ENCODE measurements at regions not wholly inside any gene's neighbourhood (a gene's known extent, or its start where the extent isn't known, plus 50 kb on each side); places are given as distances from the start of the nearest gene placed in this dataset.

DNA sequence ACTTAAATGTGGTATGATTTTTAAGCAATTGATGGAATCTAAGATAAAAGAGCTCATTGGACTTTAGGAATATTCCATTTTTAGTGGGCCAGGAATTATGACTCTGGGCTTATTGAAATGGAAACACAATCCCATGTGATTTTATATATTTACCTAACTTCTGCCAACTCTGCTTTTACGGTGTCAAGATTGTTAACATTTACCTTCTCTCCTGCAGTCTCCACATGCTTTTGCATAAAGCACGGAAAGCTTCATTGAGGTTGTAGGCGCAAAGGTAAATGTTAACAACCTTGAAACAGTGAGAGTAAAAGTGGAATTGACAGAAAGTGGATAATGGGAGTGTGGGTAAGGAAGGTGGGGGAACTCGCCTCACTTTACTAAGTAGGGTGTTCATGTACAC lies 468.1 kb downstream of the PMP22 start:
- Histone ChIP-seq H3K23ac (ENCODE audit: insufficient read length) (no peak overlapping the region), H3K4me1 (replicated peaks in 1 of 4; ENCODE audit: control insufficient read depth in 3 of 4, insufficient read depth in 4 of 4, low read length in 3 of 4) (no peaks in the 10 kb centered on the region), H3K14ac (ENCODE audit: insufficient read length) (no peak overlapping the region), H3K4ac (replicated peaks; ENCODE audit: insufficient read length, low read depth, low read length) (no peak overlapping the region), H3K36me3 (ENCODE audit: control insufficient read depth in 2 of 4, insufficient read depth in 4 of 4, low read length in 3 of 4) (no peaks in the 10 kb centered on the region), H3K4me2 (ENCODE audit: insufficient read depth in 1 of 2, low read depth in 2 of 2, low read length in 2 of 2) (no peak overlapping the region), H3K9ac (replicated peaks in 1 of 4; ENCODE audit: extremely low read depth in 1 of 4, low read depth in 3 of 4, low read length in 3 of 4) (no peak overlapping the region), H2BK12ac (ENCODE audit: low read depth, low read length) (no peak overlapping the region), H2AK5ac (ENCODE audit: low read depth, low read length) (no peak overlapping the region), H2BK20ac (ENCODE audit: low read length) (no peak overlapping the region), H3K23me2 (ENCODE audit: low read depth, low read length) (no peaks in the 10 kb centered on the region), H3K4me3 (ENCODE audit: extremely low read depth in 1 of 4, insufficient read depth in 2 of 4, low read depth in 3 of 4, low read length in 4 of 4) (no peak overlapping the region), H4K91ac (replicated peaks; ENCODE audit: insufficient read length, low read length) (no peak overlapping the region), H2BK15ac (ENCODE audit: low read length) (no peak overlapping the region), H3K56ac (replicated peaks; ENCODE audit: insufficient read length, low read depth, low read length) (no peak overlapping the region), H4K5ac (ENCODE audit: insufficient read length, low read depth, low read length) (no peak overlapping the region), H3K27ac (ENCODE audit: low read depth, low read length) (no peak overlapping the region), H3K79me2 (ENCODE audit: control insufficient read depth in 1 of 2, insufficient read depth in 2 of 2, low read length in 2 of 2) (no peaks in the 10 kb centered on the region), H2BK5ac (ENCODE audit: low read depth, low read length) (no peak overlapping the region), H4K20me1 (replicated peaks in 1 of 2; ENCODE audit: control insufficient read depth in 1 of 2, insufficient read depth in 2 of 2, low read length in 2 of 2) (no peaks in the 10 kb centered on the region), H3K18ac (ENCODE audit: extremely low read depth, low read length) (no peak overlapping the region), H3K27me3 (replicated peaks in 1 of 4; ENCODE audit: control insufficient read depth in 3 of 4, extremely low read depth in 1 of 4, insufficient read depth in 3 of 4, low read length in 3 of 4) (no peaks in the 10 kb centered on the region), H3K79me1 (ENCODE audit: low read depth, low read length) (no peaks in the 10 kb centered on the region), H2BK120ac (replicated peaks; ENCODE audit: low read depth, low read length) (no peak overlapping the region), H4K8ac (ENCODE audit: extremely low read depth, insufficient read depth, low read length) (no peak overlapping the region), H2AFZ (ENCODE audit: low read length) (no peak overlapping the region), H3K9me3 (ENCODE audit: insufficient read depth in 2 of 2, low read depth in 1 of 2, low read length in 1 of 2) (no peaks in the 10 kb centered on the region)
- FAIRE-seq: no peak
- no peak for DNase-seq (ENCODE audit: low read depth in 1 of 2, low spot score in 2 of 2)
- CTCF ChIA-PET (ENCODE audit: partially characterized antibody): interaction anchor here (0.7 to 1.8 kb wide), 4 partner anchors 10 to 501 kb away, joined by 3 to 4 read pairs (median 4); no protein-coding TSS in a partner anchor
- 94% methylated on average over 4 of the region's 4 CpGs; no CpG with 5 or more reads in 1 of the 2 experiments for WGBS, 2 experiments (ENCODE audit: extremely low coverage in 1 of 2, insufficient coverage in 1 of 2, insufficient read length in 1 of 2, insufficient replicate concordance in 2 of 2, low coverage in 1 of 2, low lambda C conversion rate in 2 of 2, missing lambda C conversion rate in 1 of 2)
- POLR2A ChIA-PET (ENCODE audit: partially characterized antibody): no interaction called here
- TF ChIP-seq POU5F1 (IDR thresholded peaks at IDR 0.05; ENCODE audit: low read depth, low read length) (no peak), HDAC2 (IDR thresholded peaks at IDR 0.05; ENCODE audit: borderline replicate concordance in 1 of 2, low read depth in 2 of 2, low read length in 2 of 2) (no peak), POLR2AphosphoS5 (IDR thresholded peaks at IDR 0.05; ENCODE audit: low read depth, low read length) (no peak), SP4 (IDR thresholded peaks at IDR 0.05; ENCODE audit: low read length) (no peak), TEAD4 (IDR thresholded peaks at IDR 0.05; ENCODE audit: low read depth, low read length) (no peak), SIX5 (IDR thresholded peaks at IDR 0.05; ENCODE audit: low read depth, low read length) (no peak), CBX8 (IDR thresholded peaks at IDR 0.05; ENCODE audit: borderline replicate concordance, low read depth, low read length) (no peak), MAFK (IDR thresholded peaks at IDR 0.05; ENCODE audit: low read depth, low read length) (no peak), JUND (IDR thresholded peaks at IDR 0.05; ENCODE audit: low read length) (no peak), SIN3A (conservative IDR thresholded peaks at IDR 0.05 in 1 of 2, IDR thresholded peaks at IDR 0.05 in 1 of 2; ENCODE audit: low read depth in 1 of 2, low read length in 2 of 2) (no peak)
- TF ChIP-seq, protein P1, sequence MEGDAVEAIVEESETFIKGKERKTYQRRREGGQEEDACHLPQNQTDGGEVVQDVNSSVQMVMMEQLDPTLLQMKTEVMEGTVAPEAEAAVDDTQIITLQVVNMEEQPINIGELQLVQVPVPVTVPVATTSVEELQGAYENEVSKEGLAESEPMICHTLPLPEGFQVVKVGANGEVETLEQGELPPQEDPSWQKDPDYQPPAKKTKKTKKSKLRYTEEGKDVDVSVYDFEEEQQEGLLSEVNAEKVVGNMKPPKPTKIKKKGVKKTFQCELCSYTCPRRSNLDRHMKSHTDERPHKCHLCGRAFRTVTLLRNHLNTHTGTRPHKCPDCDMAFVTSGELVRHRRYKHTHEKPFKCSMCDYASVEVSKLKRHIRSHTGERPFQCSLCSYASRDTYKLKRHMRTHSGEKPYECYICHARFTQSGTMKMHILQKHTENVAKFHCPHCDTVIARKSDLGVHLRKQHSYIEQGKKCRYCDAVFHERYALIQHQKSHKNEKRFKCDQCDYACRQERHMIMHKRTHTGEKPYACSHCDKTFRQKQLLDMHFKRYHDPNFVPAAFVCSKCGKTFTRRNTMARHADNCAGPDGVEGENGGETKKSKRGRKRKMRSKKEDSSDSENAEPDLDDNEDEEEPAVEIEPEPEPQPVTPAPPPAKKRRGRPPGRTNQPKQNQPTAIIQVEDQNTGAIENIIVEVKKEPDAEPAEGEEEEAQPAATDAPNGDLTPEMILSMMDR (IDR thresholded peaks at IDR 0.05; ENCODE audit: control extremely low read depth in 1 of 3, insufficient read depth in 1 of 3, low read depth in 1 of 3, low read length in 3 of 3): no peak
- TF ChIP-seq, protein P2, sequence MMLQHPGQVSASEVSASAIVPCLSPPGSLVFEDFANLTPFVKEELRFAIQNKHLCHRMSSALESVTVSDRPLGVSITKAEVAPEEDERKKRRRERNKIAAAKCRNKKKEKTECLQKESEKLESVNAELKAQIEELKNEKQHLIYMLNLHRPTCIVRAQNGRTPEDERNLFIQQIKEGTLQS (IDR thresholded peaks at IDR 0.05; ENCODE audit: insufficient read depth, low read depth, low read length): no peak

All from H1 (cell line).